Midbrain (tissue), 1 donor: ENCODE measurements at regions not wholly inside any gene's neighbourhood (a gene's known extent, or its start where the extent isn't known, plus 50 kb on each side); places are given as distances from the start of the nearest gene placed in this dataset.
"Not testable (repeated sequence)": the region's sequence is repeated elsewhere in the genome, so short reads cannot be mapped to it uniquely, and the experiment has no call there.

Source experiments
- DNase-seq: peaks from one replicate; lab custom pipeline; 2025; lab: John Stamatoyannopoulos, UW

GRCh38 chr2:185384822-185385560, 353.6 kb upstream of the FSIP2 start:
- DNase-seq: no peak

GRCh38 chr2:185388226-185388625, 350.4 kb upstream of the FSIP2 start:
- DNase-seq: no peak

- DNase-seq: no peak
Observed at GRCh38 chr2:185391543-185391942, 347.1 kb upstream of the FSIP2 start.

- no peak for DNase-seq
Observed at GRCh38 chr2:185393091-185393490, 345.5 kb upstream of the FSIP2 start.

GRCh38 chr2:185402474-185402873, 336.1 kb upstream of the FSIP2 start:
- DNase-seq: no peak

GRCh38 chr2:185404578-185404977, 334.0 kb upstream of the FSIP2 start:
- DNase-seq: no peak

GRCh38 chr2:185417111-185417510, 321.5 kb upstream of the FSIP2 start:
- DNase-seq: no peak

- DNase-seq: no peak
Observed at GRCh38 chr2:185417688-185418087, 320.9 kb upstream of the FSIP2 start.

- not testable (repeated sequence) for DNase-seq
Observed at GRCh38 chr2:185424958-185425629, 313.5 kb upstream of the FSIP2 start.

GRCh38 chr2:185428000-185428399, 310.6 kb upstream of the FSIP2 start:
- DNase-seq: no peak

GRCh38 chr2:185433824-185434223, 304.8 kb upstream of the FSIP2 start:
- DNase-seq: no peak

- no peak for DNase-seq
Observed at GRCh38 chr2:185436787-185437372, 301.7 kb upstream of the FSIP2 start.

- no peak for DNase-seq
Observed at GRCh38 chr2:185441486-185442005, 297.1 kb upstream of the FSIP2 start.

- no peak for DNase-seq
Observed at GRCh38 chr2:185456517-185456916, 282.1 kb upstream of the FSIP2 start.

GRCh38 chr2:185463481-185463880, 275.1 kb upstream of the FSIP2 start:
- DNase-seq: no peak

GRCh38 chr2:185466915-185467314, 271.7 kb upstream of the FSIP2 start:
- DNase-seq: no peak

- DNase-seq: no peak
Observed at GRCh38 chr2:185471441-185471840, 267.2 kb upstream of the FSIP2 start.

GRCh38 chr2:185472574-185472973, 266.0 kb upstream of the FSIP2 start:
- DNase-seq: no peak

GRCh38 chr2:185473838-185474237, 264.8 kb upstream of the FSIP2 start:
- DNase-seq: no peak

- DNase-seq: no peak
Observed at GRCh38 chr2:185475914-185476313, 262.7 kb upstream of the FSIP2 start.

- DNase-seq: no peak
Observed at GRCh38 chr2:185477452-185477851, 261.2 kb upstream of the FSIP2 start.

GRCh38 chr2:185484602-185485001, 254.0 kb upstream of the FSIP2 start:
- no peak for DNase-seq

GRCh38 chr2:185502351-185502750, 236.3 kb upstream of the FSIP2 start:
- DNase-seq: no peak
